K562 (cell line): ENCODE measurements at regions not wholly inside any gene's neighbourhood (a gene's known extent, or its start where the extent isn't known, plus 50 kb on each side); places are given as distances from the start of the nearest gene placed in this dataset.

ENCODE experiments used
- ATAC-seq: fragments of 200-7000 bp; cut with Tn5 transposase; 3 replicates; pipeline ENCODE4 v1.9.1; 2020; ENCODE audit warnings: moderate library complexity
- BruUV-seq: library from RNA; stranded (reverse); fragments of 400-500 nt; replicated peaks from 2 replicates; lab custom pipeline; 2021; lab: Mats Ljungman, UMichigan
- CTCF ChIA-PET: fragments of 300-600 bp; formaldehyde crosslinking; extraction: SDS; loops from one replicate; lab custom pipeline; 2021; ENCODE audit warnings: low intra/inter-chr PET ratio; lab: Yijun Ruan, JAX
- POLR2A ChIA-PET: fragments of 300-600, 350-650 bp; sonication (Branson Sonifier 250); formaldehyde crosslinking; extraction: SDS; loops from one replicate; lab custom pipeline; 2021; ENCODE audit warnings: antibody characterized with exemption, inconsistent platforms; lab: Yijun Ruan, JAX
- DNase-seq, 4 experiments: peaks; one replicate each; pipeline versions ENCODE4 v3.0.0 to v3.0.0-alpha.2; 2011 to 2018; ENCODE audit warnings: low spot score in 3 of 4, mixed read lengths in 3 of 4; ENCODE audit errors: extremely low read depth in 1 of 4
- FAIRE-seq: peaks from 2 replicates; lab custom pipeline; 2011; peaks lifted over from hg19 to GRCh38; lab: Jason Lieb, UNC
- H2AFZ ChIP-seq: 2 replicates; pipeline ENCODE4 v1.6.0; 2011; ENCODE audit warnings: low read depth, low read length, control low read depth, inconsistent platforms
- H3K27ac ChIP-seq: fragments of 200-600 bp; 3 replicates; pipeline ENCODE4 v1.8.0; 2011; ENCODE audit warnings: low read depth, mild to moderate bottlenecking, control low read depth, inconsistent platforms, low read length, moderate library complexity, mixed read lengths; ENCODE audit errors: extremely low read depth
- H3K27me3 ChIP-seq, 2 experiments: fragments of 300-600 bp in 1 of 2; 2 replicates in 1 of 2; 3 replicates in 1 of 2; pipeline versions ENCODE4 v1.6.0 to v1.8.0; 2011; ENCODE audit warnings: inconsistent platforms in 2 of 2, low read length in 2 of 2, mild to moderate bottlenecking in 1 of 2, mixed read lengths in 1 of 2, moderate library complexity in 1 of 2; ENCODE audit not compliant: control insufficient read depth in 2 of 2, insufficient read depth in 2 of 2
- H3K36me3 ChIP-seq: fragments of 300-600 bp; 3 replicates; pipeline ENCODE4 v1.8.0; 2011; ENCODE audit warnings: mild to moderate bottlenecking, low read length, inconsistent platforms; ENCODE audit not compliant: control insufficient read depth, insufficient read depth
- H3K4me1 ChIP-seq, 2 experiments: fragments of 200-600 bp in 1 of 2; replicated peaks in 1 of 2; 2 replicates in 1 of 2; 3 replicates in 1 of 2; pipeline versions ENCODE4 v1.5.1 to v1.8.0; 2011; ENCODE audit warnings: inconsistent platforms in 2 of 2, low read length in 2 of 2, mild to moderate bottlenecking in 1 of 2, mixed read lengths in 1 of 2, moderate library complexity in 1 of 2; ENCODE audit not compliant: control insufficient read depth in 2 of 2, insufficient read depth in 2 of 2
- H3K4me2 ChIP-seq: 2 replicates; pipeline ENCODE4 v1.6.1; 2011; ENCODE audit warnings: low read length, control low read depth, inconsistent platforms, mixed read lengths; ENCODE audit not compliant: insufficient read depth
- H3K4me3 ChIP-seq: fragments of 200-600 bp; sonication (generic), shearing (Covaris generic); 2 replicates; pipeline ENCODE4 v1.5.1; 2016; ENCODE audit warnings: control low read depth, inconsistent platforms
- H3K79me2 ChIP-seq: fragments of 200-600 bp; 3 replicates; pipeline ENCODE4 v1.8.0; 2011; ENCODE audit warnings: low read length, inconsistent platforms; ENCODE audit not compliant: control insufficient read depth, insufficient read depth
- H3K9ac ChIP-seq, 2 experiments: 2 replicates each; pipeline versions ENCODE4 v1.6.0 to v1.6.1; 2011; ENCODE audit warnings: low read depth in 2 of 2, low read length in 2 of 2, control low read depth in 1 of 2, inconsistent platforms in 1 of 2, mild to moderate bottlenecking in 1 of 2, mixed read lengths in 1 of 2; ENCODE audit not compliant: insufficient read depth in 1 of 2
- H3K9me1 ChIP-seq: one replicate; pipeline ENCODE4 v1.6.0; 2011; ENCODE audit warnings: inconsistent platforms, mild to moderate bottlenecking, low read length, moderate library complexity; ENCODE audit not compliant: control insufficient read depth, insufficient read depth
- H3K9me3 ChIP-seq: replicated peaks from 2 replicates; pipeline ENCODE4 v1.5.1; 2011; ENCODE audit warnings: low read depth, low read length, inconsistent platforms; ENCODE audit not compliant: control insufficient read depth, insufficient read depth
- H4K20me1 ChIP-seq: replicated peaks from 2 replicates; pipeline ENCODE4 v1.6.1; 2011; ENCODE audit warnings: low read length, inconsistent platforms, mixed read lengths; ENCODE audit not compliant: control insufficient read depth, insufficient read depth
- ARID2 ChIP-seq: fragments of 450-650 bp; IDR thresholded peaks from 2 replicates; pipeline ENCODE4 v1.6.1; 2017; ENCODE audit warnings: antibody characterized with exemption, mild to moderate bottlenecking
- ARID4B ChIP-seq: sonication (generic); formaldehyde crosslinking; IDR thresholded peaks from 2 replicates; pipeline ENCODE4 v1.8.0; 2022; ENCODE audit warnings: mild to moderate bottlenecking, missing genetic modification reagents
- BRF1 ChIP-seq: IDR thresholded peaks from 3 replicates; pipeline ENCODE4 v1.6.1; 2011; ENCODE audit warnings: borderline replicate concordance, mild to moderate bottlenecking; ENCODE audit not compliant: insufficient read length; ENCODE audit errors: extremely low read depth
- FOXA1 ChIP-seq: fragments of 450-650 bp; IDR thresholded peaks from 2 replicates; pipeline ENCODE4 v1.6.1; 2016; ENCODE audit warnings: mild to moderate bottlenecking, borderline replicate concordance
- GABPB2 ChIP-seq: fragments of 250-450 bp; sonication (Bioruptor Pico); conservative IDR thresholded peaks from 2 replicates; pipeline ENCODE4 v1.5.1; 2021; ENCODE audit warnings: mild to moderate bottlenecking
- GATAD2B ChIP-seq: fragments of 450-650 bp; IDR thresholded peaks from 2 replicates; pipeline ENCODE4 v1.6.1; 2017; ENCODE audit warnings: mild to moderate bottlenecking, borderline replicate concordance
- KDM4B ChIP-seq, 2 experiments: fragments of 450-650 bp in 1 of 2; sonication (generic) in 1 of 2; IDR thresholded peaks; 2 replicates each; pipeline ENCODE4 v1.6.1; 2016 to 2017; ENCODE audit warnings: borderline replicate concordance in 2 of 2, antibody characterized with exemption in 1 of 2, low read depth in 1 of 2, mild to moderate bottlenecking in 1 of 2
- MAFF ChIP-seq: IDR thresholded peaks from 2 replicates; pipeline ENCODE4 v1.6.1; 2012; ENCODE audit warnings: low read length, improper control_type of control experiment
- PHB ChIP-seq: fragments of 250-450 bp; sonication (Bioruptor Pico); IDR thresholded peaks from 2 replicates; pipeline ENCODE4 v1.5.0; 2021
- PPARD ChIP-seq: fragments of 250-450 bp; sonication (Bioruptor Pico); IDR thresholded peaks from 2 replicates; pipeline ENCODE4 v1.8.0; 2022; ENCODE audit warnings: inconsistent platforms, mild to moderate bottlenecking, moderate library complexity
- SMARCE1 ChIP-seq: fragments of 450-650 bp; IDR thresholded peaks from 2 replicates; pipeline ENCODE4 v1.7.1; 2016; ENCODE audit warnings: mild to moderate bottlenecking
- ZNF324 ChIP-seq: fragments of 250-450 bp; sonication (Bioruptor Pico); IDR thresholded peaks from 2 replicates; pipeline ENCODE4 v1.4.0; 2020; ENCODE audit warnings: mild to moderate bottlenecking
- WGBS: fragments of 100-300 bp; shearing (Covaris generic); methylation state at CpG from one replicate; pipeline ENCODE4 v1.1.6; 2016; ENCODE audit warnings: low coverage, mixed read lengths; ENCODE audit not compliant: insufficient coverage; ENCODE audit errors: missing lambda C conversion rate; 5-methylcytosine and 5-hydroxymethylcytosine counted together
- in situ Hi-C: fragments of 300-500 bp; cut with MboI; formaldehyde crosslinking; loops from 4 replicates; pipeline ENCODE4 v1.15.0; 2018; ENCODE audit warnings: inconsistent platforms, mixed read lengths
- intact Hi-C: fragments of 100-400 bp; cut with micrococcal nuclease; formaldehyde crosslinking; loops from 2 replicates; pipeline ENCODE4 v1.14.2; 2022

DNA sequence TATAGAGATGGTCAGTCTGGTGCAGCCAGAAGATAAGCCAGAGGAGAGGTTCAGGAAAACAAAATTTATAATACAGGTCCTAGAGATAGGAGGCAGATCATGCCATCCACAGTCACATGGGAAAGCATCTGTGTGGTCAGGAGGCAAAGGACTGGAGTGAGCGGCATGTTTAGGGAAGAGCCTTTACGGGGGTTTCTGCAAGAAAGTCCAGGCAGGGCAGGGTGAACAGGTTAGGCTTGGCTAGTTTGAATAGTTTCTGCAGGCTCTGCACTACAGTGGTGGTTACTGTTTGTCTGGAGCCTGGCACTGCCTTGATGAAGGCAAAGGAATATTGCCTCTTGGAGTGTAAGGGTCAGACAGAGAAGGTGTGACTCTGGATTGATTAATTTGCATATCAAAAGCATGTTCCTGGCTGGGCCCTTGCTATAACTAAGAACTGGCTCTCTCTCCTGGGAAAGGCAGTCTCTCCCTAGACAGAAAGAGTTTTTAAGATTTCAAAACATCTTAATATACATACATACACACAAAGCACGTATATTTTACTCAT, 1034.7 kb upstream of the CHAC2 start:
- ATAC-seq (no peak), DNase-seq (no peak), FAIRE-seq (no peak)
- in situ Hi-C loops, result no loop called here
- Histone ChIP-seq H3K79me2 (no peaks in the 10 kb centered on the region), H3K9me3 (0 out of 2 replicates have a peak, but pooled peaks cover 1% of the 10 kb centered on the region), H3K36me3 (no peaks in the 10 kb centered on the region), H3K27me3 (no peaks in the 10 kb centered on the region), H3K9ac (no peak overlapping the region), H3K4me2 (no peak overlapping the region), H3K27ac (no peak overlapping the region), H2AFZ (no peak overlapping the region), H3K4me1 (no peaks in the 10 kb centered on the region), H3K4me3 (no peak overlapping the region), H4K20me1 (no peaks in the 10 kb centered on the region), H3K9me1 (no peaks in the 10 kb centered on the region)
- WGBS, result 3% methylated on average over 3 of the region's 3 CpGs
- ChIA-PET CTCF (no interaction called here), POLR2A (no interaction called here)
- no TSS peak for BruUV-seq
- intact Hi-C loops, result no loop called here
- TF ChIP-seq PHB (CRISPR knock-in tag) (no peak), PPARD (no peak), KDM4B (IDR thresholded peaks at IDR 0.05; ENCODE audit: borderline replicate concordance in 2 of 2, low read depth in 1 of 2) (no peak), ZNF324 (no peak), GABPB2 (no peak), GATAD2B (no peak), SMARCE1 (no peak), ARID2 (no peak), ARID4B (CRISPR knock-in tag) (no peak), MAFF (no peak), BRF1 (no peak), FOXA1 (no peak)
